ENCODE measurements at regions not wholly inside any gene's neighbourhood (a gene's known extent, or its start where the extent isn't known, plus 50 kb on each side); places are given as distances from the start of the nearest gene placed in this dataset.

DNA sequence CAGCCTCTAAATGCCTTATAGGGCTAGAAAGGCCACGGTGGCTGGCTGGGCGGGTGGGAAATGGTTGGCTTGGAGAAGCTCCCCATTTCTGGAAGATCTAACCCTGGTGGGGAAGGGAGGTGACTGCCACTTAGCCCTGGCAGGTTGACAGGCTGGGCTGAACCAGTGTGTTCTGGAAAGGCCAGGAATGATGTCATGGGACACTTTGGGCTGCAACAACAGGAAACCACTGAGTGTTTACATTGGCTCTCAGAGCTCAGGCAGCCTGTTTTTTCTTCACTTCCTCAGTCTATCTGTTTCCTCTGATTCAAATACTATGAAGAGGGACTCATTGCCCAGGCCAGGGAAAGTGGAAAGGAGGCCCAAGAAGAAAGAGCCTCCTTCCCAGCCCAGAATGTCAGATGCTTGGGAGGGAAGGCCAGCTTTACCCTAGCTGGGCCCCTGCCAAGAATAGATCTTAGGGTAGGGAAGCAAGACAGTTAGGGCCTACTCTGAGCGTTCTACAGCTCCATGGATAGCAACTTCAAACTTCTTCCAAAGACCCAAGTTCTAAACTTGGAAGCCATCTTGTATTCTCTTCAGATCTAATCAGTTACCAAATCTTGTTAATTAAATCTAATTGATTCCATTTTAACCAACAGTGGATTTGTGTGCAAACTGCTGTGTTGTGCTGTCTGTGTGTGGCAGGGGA is 65.8 kb upstream of the MSN start (continued):
- no peak for TF ChIP-seq HNRNPUL1 (IDR thresholded peaks at IDR 0.05; ENCODE audit: low read length)
- TF ChIP-seq MGA (IDR thresholded peaks at IDR 0.05): no peak
- TF ChIP-seq SRSF9 (IDR thresholded peaks at IDR 0.05; ENCODE audit: borderline replicate concordance, low read depth, low read length): no peak
- no peak for TF ChIP-seq ARNT (IDR thresholded peaks at IDR 0.05)
- peak; percentile 62; the same call in 1 of the 2 replicates for TF ChIP-seq DMBX1 (CRISPR knock-in tag; IDR thresholded peaks at IDR 0.05; ENCODE audit: borderline replicate concordance)
- TF ChIP-seq ELF1 (tag; IDR thresholded peaks at IDR 0.05): 0 out of 2 replicates have a peak, but pooled peaks have one; percentile 22
- TF ChIP-seq HBP1 (CRISPR knock-in tag; IDR thresholded peaks at IDR 0.05): no peak
- no peak for TF ChIP-seq ZKSCAN1 (IDR thresholded peaks at IDR 0.05; ENCODE audit: low read depth, low read length)
- no peak for TF ChIP-seq ZNF217 (CRISPR knock-in tag; IDR thresholded peaks at IDR 0.05)
- TF ChIP-seq THAP12 (CRISPR knock-in tag; IDR thresholded peaks at IDR 0.05): no peak
- TF ChIP-seq HES1 (IDR thresholded peaks at IDR 0.05; ENCODE audit: low read depth): no peak
- no peak for TF ChIP-seq NFE2L1 (tag; IDR thresholded peaks at IDR 0.05; ENCODE audit: borderline replicate concordance, low read depth)
